ENCODE measurements at regions not wholly inside any gene's neighbourhood (a gene's known extent, or its start where the extent isn't known, plus 50 kb on each side); places are given as distances from the start of the nearest gene placed in this dataset.

DNA sequence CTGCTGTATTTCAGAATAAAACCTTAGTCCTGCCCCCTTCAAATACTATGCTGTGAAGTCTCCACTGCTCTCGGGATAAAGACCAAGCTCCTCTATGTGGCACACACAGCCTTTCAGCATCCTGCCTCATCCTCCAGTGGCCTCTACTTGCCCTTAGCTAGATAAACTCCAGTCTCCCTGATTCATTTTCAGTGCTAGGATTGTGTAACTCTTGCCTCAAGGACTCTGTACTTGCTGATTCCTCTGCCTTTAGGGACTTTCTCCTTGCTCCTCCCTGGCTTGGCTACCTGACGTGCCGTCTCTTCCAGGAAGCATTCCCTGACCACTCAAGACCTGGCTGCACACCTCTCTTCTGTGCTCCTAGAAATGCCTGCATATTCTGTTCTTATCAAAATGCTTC is 416.7 kb downstream of the MTX2 start:
- TF ChIP-seq, protein P1, sequence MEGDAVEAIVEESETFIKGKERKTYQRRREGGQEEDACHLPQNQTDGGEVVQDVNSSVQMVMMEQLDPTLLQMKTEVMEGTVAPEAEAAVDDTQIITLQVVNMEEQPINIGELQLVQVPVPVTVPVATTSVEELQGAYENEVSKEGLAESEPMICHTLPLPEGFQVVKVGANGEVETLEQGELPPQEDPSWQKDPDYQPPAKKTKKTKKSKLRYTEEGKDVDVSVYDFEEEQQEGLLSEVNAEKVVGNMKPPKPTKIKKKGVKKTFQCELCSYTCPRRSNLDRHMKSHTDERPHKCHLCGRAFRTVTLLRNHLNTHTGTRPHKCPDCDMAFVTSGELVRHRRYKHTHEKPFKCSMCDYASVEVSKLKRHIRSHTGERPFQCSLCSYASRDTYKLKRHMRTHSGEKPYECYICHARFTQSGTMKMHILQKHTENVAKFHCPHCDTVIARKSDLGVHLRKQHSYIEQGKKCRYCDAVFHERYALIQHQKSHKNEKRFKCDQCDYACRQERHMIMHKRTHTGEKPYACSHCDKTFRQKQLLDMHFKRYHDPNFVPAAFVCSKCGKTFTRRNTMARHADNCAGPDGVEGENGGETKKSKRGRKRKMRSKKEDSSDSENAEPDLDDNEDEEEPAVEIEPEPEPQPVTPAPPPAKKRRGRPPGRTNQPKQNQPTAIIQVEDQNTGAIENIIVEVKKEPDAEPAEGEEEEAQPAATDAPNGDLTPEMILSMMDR (IDR thresholded peaks at IDR 0.05): no peak
- no peak for TF ChIP-seq POLR2A (IDR thresholded peaks at IDR 0.05)

Data from Peyer's patch (tissue), 4 donors.